ENCODE measurements at regions not wholly inside any gene's neighbourhood (a gene's known extent, or its start where the extent isn't known, plus 50 kb on each side); places are given as distances from the start of the nearest gene placed in this dataset.

- POLR2A ChIA-PET: no interaction called here
Observed at GRCh38 chr15:29972051-29972450, 110.7 kb upstream of the GOLGA8J start.

GRCh38 chr15:29970402-29970695 is 112.4 kb upstream of the GOLGA8J start:
- POLR2A ChIA-PET: no interaction called here

More at GRCh38 chr15:29972051-29972450, 110.7 kb upstream of the GOLGA8J start:
- DNase-seq (ENCODE audit: extremely low spot score): no peak
- TF ChIP-seq CTCF (IDR thresholded peaks at IDR 0.05; ENCODE audit: control extremely low read depth, extremely low read depth, low read depth, missing control alignments): no peak
- CTCF ChIA-PET: no interaction called here

GRCh38 chr15:29969562-29970401 is 113.0 kb upstream of the GOLGA8J start:
- CTCF ChIA-PET: no interaction called here

More at GRCh38 chr15:29970402-29970695, 112.4 kb upstream of the GOLGA8J start:
- no peak for DNase-seq (ENCODE audit: extremely low spot score)
- CTCF ChIA-PET: no interaction called here
- no peak for TF ChIP-seq CTCF (IDR thresholded peaks at IDR 0.05; ENCODE audit: control extremely low read depth, extremely low read depth, low read depth, missing control alignments)

GRCh38 chr15:29968895-29969561 is 113.7 kb upstream of the GOLGA8J start:
- ChIA-PET POLR2A (no interaction called here), CTCF (no interaction called here)
- no peak for TF ChIP-seq CTCF (IDR thresholded peaks at IDR 0.05; ENCODE audit: control extremely low read depth, extremely low read depth, low read depth, missing control alignments)
- DNase-seq (ENCODE audit: extremely low spot score): no peak

More at GRCh38 chr15:29969562-29970401, 113.0 kb upstream of the GOLGA8J start:
- POLR2A ChIA-PET: no interaction called here
- DNase-seq (ENCODE audit: extremely low spot score): no peak
- TF ChIP-seq CTCF (IDR thresholded peaks at IDR 0.05; ENCODE audit: control extremely low read depth, extremely low read depth, low read depth, missing control alignments): no peak

- ChIA-PET POLR2A (no interaction called here), CTCF (no interaction called here)
- no peak for DNase-seq (ENCODE audit: extremely low spot score)
- TF ChIP-seq CTCF (IDR thresholded peaks at IDR 0.05; ENCODE audit: control extremely low read depth, extremely low read depth, low read depth, missing control alignments): no peak
Observed at GRCh38 chr15:29968099-29968894, 114.5 kb upstream of the GOLGA8J start.

- no peak for TF ChIP-seq CTCF (IDR thresholded peaks at IDR 0.05; ENCODE audit: control extremely low read depth, extremely low read depth, low read depth, missing control alignments)
- ChIA-PET CTCF (no interaction called here), POLR2A (no interaction called here)
- DNase-seq (ENCODE audit: extremely low spot score): no peak
Observed at GRCh38 chr15:29962407-29962806, 120.3 kb upstream of the GOLGA8J start.
